Upper lobe of left lung (tissue), 6 donors: ENCODE measurements at regions not wholly inside any gene's neighbourhood (a gene's known extent, or its start where the extent isn't known, plus 50 kb on each side); places are given as distances from the start of the nearest gene placed in this dataset.

ENCODE experiments used
- ATAC-seq, 2 donors: fragments of 200-7000 bp; cut with Tn5 transposase; one replicate each; pipeline ENCODE4 v1.9.1; 2022; ENCODE audit warnings: mild to moderate bottlenecking in 2 of 2, moderate library complexity in 2 of 2; ENCODE audit not compliant: low FRiP score in 2 of 2
- DNase-seq, 2 donors: peaks; one replicate each; pipeline ENCODE4 v3.0.0-alpha.2; 2019 to 2020
- H3K27ac ChIP-seq, 4 donors: fragments of 200-600 bp; sonication (generic); one replicate each; pipeline ENCODE4 v1.5.1; 2016 to 2019
- H3K27me3 ChIP-seq, 4 donors: fragments of 200-600 bp; sonication (generic); one replicate each; pipeline ENCODE4 v1.5.1; 2017 to 2019
- H3K36me3 ChIP-seq, 4 donors: fragments of 200-600 bp; sonication (generic); one replicate each; pipeline ENCODE4 v1.5.1; 2016 to 2019
- H3K4me1 ChIP-seq, 4 donors: fragments of 200-600 bp; sonication (generic); one replicate each; pipeline ENCODE4 v1.5.1; 2018 to 2019
- H3K4me3 ChIP-seq, 4 donors: fragments of 200-600 bp; sonication (generic); one replicate each; pipeline ENCODE4 v1.5.1; 2017 to 2019; ENCODE audit warnings: mild to moderate bottlenecking in 2 of 4, moderate library complexity in 1 of 4
- H3K9me3 ChIP-seq, 4 donors: fragments of 200-600 bp; sonication (generic); one replicate each; pipeline ENCODE4 v1.5.1; 2018 to 2019
- EP300 ChIP-seq, 4 donors: sonication (generic); formaldehyde crosslinking; IDR thresholded peaks; one replicate each; pipeline ENCODE4 v1.5.1; 2017; ENCODE audit warnings: antibody characterized with exemption in 4 of 4, control low read depth in 2 of 4
- POLR2A ChIP-seq, 4 donors: fragments of 450-650 bp; IDR thresholded peaks; one replicate each; pipeline ENCODE4 v1.5.1; 2016 to 2017; ENCODE audit warnings: antibody characterized with exemption in 4 of 4, mild to moderate bottlenecking in 2 of 4
- POLR2AphosphoS5 ChIP-seq, 2 donors: sonication (generic); formaldehyde crosslinking; IDR thresholded peaks; one replicate each; pipeline ENCODE4 v1.5.1; 2017; ENCODE audit warnings: antibody characterized with exemption in 2 of 2
- WGBS, 2 donors: methylation state at CpG; one replicate each; pipeline ENCODE4 v1.1.5; 2017 to 2018; 5-methylcytosine and 5-hydroxymethylcytosine counted together
- TF ChIP-seq, protein P1 (sequence below), 6 experiments: fragments of 450-650 bp in 4 of 6; fragments of 200-600 bp in 2 of 6; sonication (generic) in 2 of 6; IDR thresholded peaks; one replicate each; pipeline ENCODE4 v1.5.1; 2016 to 2019; ENCODE audit warnings: antibody characterized with exemption in 6 of 6
- donor health status: DM: no; HTN: no; CAD: no; lungs with moderate emphysema.
- donor health status: DM: no; HTN: yes; CAD: no; lungs with severe emphysema.

DNA sequence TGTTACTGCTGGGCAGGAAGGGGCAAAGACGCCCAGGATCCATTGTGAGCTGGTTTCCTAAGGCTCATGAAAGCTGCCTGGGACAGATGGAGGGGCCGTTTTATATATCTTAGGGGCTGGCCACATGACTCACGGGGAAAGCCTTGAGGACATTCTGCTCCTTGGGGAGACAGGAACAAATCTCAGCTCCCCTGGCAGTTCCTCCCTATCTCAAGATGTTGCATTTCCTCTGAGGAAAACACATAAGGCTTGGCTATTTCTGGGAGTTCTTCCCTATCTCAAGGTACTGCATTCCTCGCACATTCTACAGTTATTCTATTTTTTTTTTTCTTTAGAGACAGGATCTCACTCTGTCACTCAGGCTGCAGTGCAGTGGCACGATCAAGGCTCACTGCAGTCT, 804.6 kb upstream of the TENM3 start:
- H3K27me3 ChIP-seq, result no peaks in the 10 kb centered on the region
- H3K9me3 ChIP-seq, result no peaks in the 10 kb centered on the region
- no peak overlapping the region for H3K27ac ChIP-seq
- 48 to 51% methylated on average over 3 to 5 of the region's 5 CpGs for WGBS, 2 donors
- no peaks in the 10 kb centered on the region for H3K4me1 ChIP-seq
- TF ChIP-seq POLR2A (IDR thresholded peaks at IDR 0.05), result no peak
- TF ChIP-seq EP300 (IDR thresholded peaks at IDR 0.05), result no peak
- TF ChIP-seq POLR2AphosphoS5 (IDR thresholded peaks at IDR 0.05), result no peak
- TF ChIP-seq, protein P1, sequence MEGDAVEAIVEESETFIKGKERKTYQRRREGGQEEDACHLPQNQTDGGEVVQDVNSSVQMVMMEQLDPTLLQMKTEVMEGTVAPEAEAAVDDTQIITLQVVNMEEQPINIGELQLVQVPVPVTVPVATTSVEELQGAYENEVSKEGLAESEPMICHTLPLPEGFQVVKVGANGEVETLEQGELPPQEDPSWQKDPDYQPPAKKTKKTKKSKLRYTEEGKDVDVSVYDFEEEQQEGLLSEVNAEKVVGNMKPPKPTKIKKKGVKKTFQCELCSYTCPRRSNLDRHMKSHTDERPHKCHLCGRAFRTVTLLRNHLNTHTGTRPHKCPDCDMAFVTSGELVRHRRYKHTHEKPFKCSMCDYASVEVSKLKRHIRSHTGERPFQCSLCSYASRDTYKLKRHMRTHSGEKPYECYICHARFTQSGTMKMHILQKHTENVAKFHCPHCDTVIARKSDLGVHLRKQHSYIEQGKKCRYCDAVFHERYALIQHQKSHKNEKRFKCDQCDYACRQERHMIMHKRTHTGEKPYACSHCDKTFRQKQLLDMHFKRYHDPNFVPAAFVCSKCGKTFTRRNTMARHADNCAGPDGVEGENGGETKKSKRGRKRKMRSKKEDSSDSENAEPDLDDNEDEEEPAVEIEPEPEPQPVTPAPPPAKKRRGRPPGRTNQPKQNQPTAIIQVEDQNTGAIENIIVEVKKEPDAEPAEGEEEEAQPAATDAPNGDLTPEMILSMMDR (IDR thresholded peaks at IDR 0.05), result no peak
- no peak for DNase-seq
- H3K4me3 ChIP-seq, result no peak overlapping the region
- ATAC-seq, result no peak
- H3K36me3 ChIP-seq, result no peaks in the 10 kb centered on the region

GRCh38 chr4:181443021-181443420, 800.2 kb upstream of the TENM3 start:
- DNase-seq, result no peak
- Histone ChIP-seq H3K36me3 (no peaks in the 10 kb centered on the region), H3K4me1 (no peaks in the 10 kb centered on the region), H3K4me3 (no peak overlapping the region), H3K27me3 (no peaks in the 10 kb centered on the region), H3K27ac (no peak overlapping the region), H3K9me3 (no peaks in the 10 kb centered on the region)
- TF ChIP-seq, protein P1 (IDR thresholded peaks at IDR 0.05), result no peak
- TF ChIP-seq POLR2AphosphoS5 (IDR thresholded peaks at IDR 0.05), result no peak
- no peak for TF ChIP-seq EP300 (IDR thresholded peaks at IDR 0.05)
- no peak for TF ChIP-seq POLR2A (IDR thresholded peaks at IDR 0.05)
- 38 to 40% methylated on average over 6 of the region's 6 CpGs for WGBS, 2 donors
- ATAC-seq, result no peak

DNA sequence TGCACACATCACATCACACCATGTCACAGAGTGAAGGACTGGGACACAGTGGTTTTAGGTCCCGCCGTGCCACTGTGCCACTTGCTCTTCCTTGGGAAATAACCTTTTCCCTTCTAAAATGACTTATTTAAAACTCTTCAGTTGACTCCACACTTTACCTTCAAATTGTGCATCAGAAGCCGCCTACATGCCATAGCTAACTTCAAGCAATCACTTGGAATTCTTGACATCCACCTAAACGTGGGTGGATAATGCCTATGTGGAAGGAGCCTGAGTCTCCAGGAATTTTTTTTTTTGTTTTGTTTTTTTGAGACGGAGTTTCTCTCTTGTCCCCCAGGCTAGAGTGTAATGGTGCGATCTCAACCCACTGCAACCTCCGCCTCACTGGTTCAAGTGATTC, 777.4 kb upstream of the TENM3 start:
- WGBS, 2 donors, result 76 to 87% methylated on average over 7 of the region's 7 CpGs
- ATAC-seq (no peak), DNase-seq (no peak)
- Histone ChIP-seq H3K4me1 (no peaks in the 10 kb centered on the region), H3K4me3 (no peak overlapping the region), H3K36me3 (no peaks in the 10 kb centered on the region), H3K9me3 (no peaks in the 10 kb centered on the region), H3K27ac (no peak overlapping the region), H3K27me3 (no peaks in the 10 kb centered on the region)
- TF ChIP-seq, protein P1 (IDR thresholded peaks at IDR 0.05), result no peak
- TF ChIP-seq POLR2A (IDR thresholded peaks at IDR 0.05) (no peak), EP300 (IDR thresholded peaks at IDR 0.05) (no peak), POLR2AphosphoS5 (IDR thresholded peaks at IDR 0.05) (no peak)

DNA sequence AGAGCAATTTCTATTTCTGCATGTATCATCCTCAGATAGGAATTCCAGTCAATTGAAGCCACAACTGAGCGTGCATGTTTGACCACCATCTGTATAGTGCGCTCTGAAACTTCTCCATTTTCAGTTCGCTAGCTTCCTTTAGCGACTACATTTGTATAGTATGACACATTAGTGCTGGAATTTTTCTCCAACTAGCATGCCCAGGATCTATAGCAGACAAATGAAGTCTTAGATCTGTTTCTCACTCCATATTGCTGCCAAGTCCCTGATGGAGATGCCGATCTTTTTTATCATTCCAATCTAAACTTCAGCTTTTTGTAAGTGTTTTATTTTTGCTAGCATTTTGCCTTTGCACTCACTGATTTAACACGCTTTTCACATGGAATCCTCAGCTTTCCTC, 774.8 kb upstream of the TENM3 start:
- no peaks in the 10 kb centered on the region for H3K36me3 ChIP-seq
- ATAC-seq (no peak), DNase-seq (no peak)
- H3K27me3 ChIP-seq, result no peaks in the 10 kb centered on the region
- no peak overlapping the region for H3K27ac ChIP-seq
- no peaks in the 10 kb centered on the region for H3K4me1 ChIP-seq
- H3K9me3 ChIP-seq, result no peaks in the 10 kb centered on the region
- no peak overlapping the region for H3K4me3 ChIP-seq
- 82 to 88% methylated on average over 6 of the region's 6 CpGs for WGBS, 2 donors
- no peak for TF ChIP-seq POLR2A (IDR thresholded peaks at IDR 0.05)
- TF ChIP-seq EP300 (IDR thresholded peaks at IDR 0.05), result no peak
- no peak for TF ChIP-seq POLR2AphosphoS5 (IDR thresholded peaks at IDR 0.05)
- TF ChIP-seq, protein P1 (IDR thresholded peaks at IDR 0.05), result no peak

- 56 to 67% methylated on average over 5 of the region's 5 CpGs for WGBS, 2 donors
- H3K27ac ChIP-seq, result no peak overlapping the region
- TF ChIP-seq POLR2AphosphoS5 (IDR thresholded peaks at IDR 0.05) (no peak), EP300 (IDR thresholded peaks at IDR 0.05) (no peak), POLR2A (IDR thresholded peaks at IDR 0.05) (no peak)
Observed at GRCh38 chr4:181470306-181470705, 772.9 kb upstream of the TENM3 start.

More at GRCh38 chr4:181470306-181470705, 772.9 kb upstream of the TENM3 start:
- Histone ChIP-seq H3K4me3 (no peak overlapping the region), H3K27me3 (no peaks in the 10 kb centered on the region), H3K4me1 (no peaks in the 10 kb centered on the region), H3K9me3 (no peaks in the 10 kb centered on the region), H3K36me3 (no peaks in the 10 kb centered on the region)
- ATAC-seq, result no peak
- DNase-seq, result no peak
